ENCODE measurements at regions not wholly inside any gene's neighbourhood (a gene's known extent, or its start where the extent isn't known, plus 50 kb on each side); places are given as distances from the start of the nearest gene placed in this dataset.

DNA sequence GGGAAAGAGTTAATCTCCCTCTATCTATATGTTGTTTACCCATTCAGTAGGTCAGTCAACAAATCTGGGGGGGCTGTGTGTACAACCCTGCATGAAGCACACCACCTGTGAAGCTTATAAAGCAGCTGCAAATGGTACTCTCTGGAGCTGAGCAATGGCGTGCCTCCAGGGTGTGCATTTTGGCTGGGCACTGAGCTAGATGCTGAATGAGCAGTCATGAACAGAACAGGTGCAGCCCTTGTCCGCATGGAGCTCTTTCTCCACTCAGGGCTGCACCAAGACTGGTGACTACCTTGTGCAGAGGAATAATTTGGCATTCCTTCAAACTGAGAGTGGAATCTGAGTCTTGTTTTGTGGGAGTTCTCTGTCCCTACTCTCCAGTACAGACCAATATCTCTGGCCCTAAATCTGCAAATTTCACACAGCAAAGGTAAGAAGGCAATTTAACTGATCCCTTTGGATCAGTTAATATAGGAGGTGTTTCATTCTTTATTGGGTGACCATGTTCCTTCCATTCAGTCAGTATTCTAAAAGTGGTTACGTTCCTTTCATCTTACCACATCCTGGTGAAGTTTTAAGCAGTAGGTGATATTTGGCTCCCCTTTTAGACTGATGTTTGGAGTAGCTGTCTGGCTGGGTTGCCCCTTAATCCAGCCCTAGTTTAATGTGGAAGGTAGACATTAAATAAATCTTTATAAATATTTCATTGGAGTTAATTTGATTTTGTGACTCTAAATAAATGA lies 76.0 kb downstream of the GPR88 start:
- TF ChIP-seq RFX5 (IDR thresholded peaks at IDR 0.05; ENCODE audit: borderline replicate concordance, low read depth, low read length) (no peak), EGR1 (IDR thresholded peaks at IDR 0.05; ENCODE audit: borderline replicate concordance, low read depth, low read length) (no peak), SIRT6 (IDR thresholded peaks at IDR 0.05; ENCODE audit: low read length) (no peak), KDM4A (IDR thresholded peaks at IDR 0.05; ENCODE audit: low read depth, low read length, severe bottlenecking) (no peak), MAX (IDR thresholded peaks at IDR 0.05) (no peak), CHD2 (IDR thresholded peaks at IDR 0.05; ENCODE audit: low read length) (no peak), POLR2AphosphoS5 (IDR thresholded peaks at IDR 0.05; ENCODE audit: low read depth, low read length) (no peak)
- TF ChIP-seq, protein P1, sequence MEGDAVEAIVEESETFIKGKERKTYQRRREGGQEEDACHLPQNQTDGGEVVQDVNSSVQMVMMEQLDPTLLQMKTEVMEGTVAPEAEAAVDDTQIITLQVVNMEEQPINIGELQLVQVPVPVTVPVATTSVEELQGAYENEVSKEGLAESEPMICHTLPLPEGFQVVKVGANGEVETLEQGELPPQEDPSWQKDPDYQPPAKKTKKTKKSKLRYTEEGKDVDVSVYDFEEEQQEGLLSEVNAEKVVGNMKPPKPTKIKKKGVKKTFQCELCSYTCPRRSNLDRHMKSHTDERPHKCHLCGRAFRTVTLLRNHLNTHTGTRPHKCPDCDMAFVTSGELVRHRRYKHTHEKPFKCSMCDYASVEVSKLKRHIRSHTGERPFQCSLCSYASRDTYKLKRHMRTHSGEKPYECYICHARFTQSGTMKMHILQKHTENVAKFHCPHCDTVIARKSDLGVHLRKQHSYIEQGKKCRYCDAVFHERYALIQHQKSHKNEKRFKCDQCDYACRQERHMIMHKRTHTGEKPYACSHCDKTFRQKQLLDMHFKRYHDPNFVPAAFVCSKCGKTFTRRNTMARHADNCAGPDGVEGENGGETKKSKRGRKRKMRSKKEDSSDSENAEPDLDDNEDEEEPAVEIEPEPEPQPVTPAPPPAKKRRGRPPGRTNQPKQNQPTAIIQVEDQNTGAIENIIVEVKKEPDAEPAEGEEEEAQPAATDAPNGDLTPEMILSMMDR (IDR thresholded peaks at IDR 0.05; ENCODE audit: control extremely low read depth in 1 of 3, insufficient read depth in 1 of 3, low read depth in 1 of 3, low read length in 3 of 3): no peak

Data from H1 (cell line).